SU-DHL-6 (cell line): ENCODE measurements at regions not wholly inside any gene's neighbourhood (a gene's known extent, or its start where the extent isn't known, plus 50 kb on each side); places are given as distances from the start of the nearest gene placed in this dataset.

Source experiments
- CTCF ChIP-seq: fragments of 200-600 bp; sonication (generic); IDR thresholded peaks from one replicate; pipeline ENCODE4 v1.5.1; 2017; ENCODE audit warnings: antibody characterized with exemption, mild to moderate bottlenecking, low read length, moderate library complexity; ENCODE audit not compliant: insufficient read depth, poor library complexity, severe bottlenecking
- EZH2phosphoT487 ChIP-seq: fragments of 200-600 bp; sonication (generic), shearing (Covaris generic); conservative IDR thresholded peaks from 2 replicates; pipeline ENCODE4 v1.6.1; 2018; ENCODE audit warnings: mild to moderate bottlenecking, antibody characterized with exemption, low read length, moderate library complexity, mixed read lengths

DNA sequence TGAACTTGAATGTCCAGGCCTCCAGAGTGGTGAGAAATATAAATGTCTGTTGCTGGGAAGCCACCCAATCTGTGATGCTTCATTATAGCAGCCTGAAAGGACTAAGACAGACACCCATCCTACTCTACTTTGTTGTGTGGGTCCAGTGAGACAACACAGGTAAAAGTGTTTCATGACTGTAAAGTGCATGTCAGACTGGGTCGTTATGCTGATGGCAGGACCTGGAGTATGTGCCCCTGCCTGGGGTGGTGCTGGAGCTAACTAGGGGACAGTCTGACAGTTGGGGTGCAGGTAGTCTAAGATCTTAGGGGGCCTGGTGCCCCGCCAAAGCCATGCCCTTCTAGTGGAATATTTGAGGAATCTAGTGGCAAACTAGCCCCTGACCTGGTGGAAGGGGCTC lies 165.6 kb downstream of the TRIM29 start:
- TF ChIP-seq EZH2phosphoT487 (no peak), CTCF (no peak)
